Peyer's patch (tissue), 4 donors: ENCODE measurements at regions not wholly inside any gene's neighbourhood (a gene's known extent, or its start where the extent isn't known, plus 50 kb on each side); places are given as distances from the start of the nearest gene placed in this dataset.

ENCODE experiments used
- CTCF ChIP-seq, 6 experiments: fragments of 450-650 bp in 4 of 6; fragments of 200-600 bp in 2 of 6; sonication (generic) in 1 of 6; IDR thresholded peaks; one replicate each; pipeline ENCODE4 v1.5.1; 2017 to 2019; ENCODE audit warnings: antibody characterized with exemption in 6 of 6, mild to moderate bottlenecking in 3 of 6, moderate library complexity in 1 of 6
- POLR2A ChIP-seq, 2 donors: fragments of 450-650 bp; IDR thresholded peaks; one replicate each; pipeline ENCODE4 v1.5.1; 2017; ENCODE audit warnings: antibody characterized with exemption in 2 of 2, mild to moderate bottlenecking in 2 of 2, moderate library complexity in 2 of 2

GRCh38 chr3:182018361-182018760, 306.6 kb downstream of the SOX2 start:
- TF ChIP-seq CTCF (IDR thresholded peaks at IDR 0.05): no peak
- TF ChIP-seq POLR2A (IDR thresholded peaks at IDR 0.05): no peak
